HG03159 (cell line): ENCODE measurements at regions not wholly inside any gene's neighbourhood (a gene's known extent, or its start where the extent isn't known, plus 50 kb on each side); places are given as distances from the start of the nearest gene placed in this dataset.
A peak's percentile ranks its signal among the peaks of the same experiment; 100 is the strongest.

ENCODE experiments used
- ATAC-seq: cut with Tn5 transposase; IDR thresholded peaks from one replicate; pipeline ENCODE4 v1.9.1; 2021; ENCODE audit warnings: mild to moderate bottlenecking, moderate library complexity; ENCODE audit not compliant: unreplicated experiment

DNA sequence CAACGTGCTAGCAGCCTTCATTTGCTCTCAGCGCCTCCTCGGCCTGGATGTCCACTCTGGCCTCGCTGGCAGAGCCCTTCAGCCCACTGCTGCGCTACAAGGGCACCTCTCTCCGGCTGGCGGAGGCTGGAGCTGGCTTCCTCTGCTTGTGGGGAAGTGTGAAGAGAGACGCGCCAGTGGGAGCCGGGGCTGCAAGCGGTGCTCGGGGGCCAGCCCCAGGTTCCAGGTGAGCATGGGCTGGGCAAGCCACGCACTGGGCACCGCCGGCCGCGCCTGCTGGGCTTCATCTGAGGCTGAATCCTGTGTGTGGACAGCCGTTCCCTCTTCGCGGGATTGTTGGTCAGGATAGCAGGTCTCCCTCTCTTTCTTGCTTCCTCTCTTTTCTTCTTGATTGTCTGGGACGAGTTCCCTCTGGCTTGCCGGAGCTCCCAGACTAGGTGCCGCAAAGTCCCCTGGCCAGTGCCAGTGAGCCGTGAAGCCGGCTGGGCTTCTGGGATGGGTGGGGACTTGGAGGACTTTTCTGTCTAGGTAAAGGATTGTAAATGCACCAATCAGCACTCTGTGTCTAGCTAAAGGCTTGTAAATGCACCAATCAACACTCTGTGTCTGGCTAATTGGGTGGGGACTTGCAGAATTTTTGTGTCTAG is 165.0 kb downstream of the HEPH start:
- no peak for ATAC-seq

DNA sequence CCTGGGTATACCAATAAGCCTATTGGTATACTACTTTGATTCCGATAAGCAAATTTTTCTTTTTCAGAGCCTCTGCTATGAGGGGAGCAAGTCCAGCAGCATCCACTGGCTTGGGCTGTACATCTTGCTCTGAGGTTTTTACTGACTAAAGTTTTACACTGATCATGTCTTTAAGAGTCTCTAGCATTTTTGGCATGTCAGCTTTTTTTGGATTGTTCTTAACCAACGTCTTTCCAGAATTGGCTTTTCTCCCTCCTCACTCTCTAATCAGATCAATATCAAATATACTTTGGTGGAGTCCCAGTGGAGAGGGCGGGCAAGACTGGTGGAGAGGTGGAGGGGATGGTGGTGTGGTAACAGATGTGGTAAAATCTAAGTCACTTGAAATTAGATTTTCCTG is 196.8 kb downstream of the HEPH start:
- no peak for ATAC-seq

DNA sequence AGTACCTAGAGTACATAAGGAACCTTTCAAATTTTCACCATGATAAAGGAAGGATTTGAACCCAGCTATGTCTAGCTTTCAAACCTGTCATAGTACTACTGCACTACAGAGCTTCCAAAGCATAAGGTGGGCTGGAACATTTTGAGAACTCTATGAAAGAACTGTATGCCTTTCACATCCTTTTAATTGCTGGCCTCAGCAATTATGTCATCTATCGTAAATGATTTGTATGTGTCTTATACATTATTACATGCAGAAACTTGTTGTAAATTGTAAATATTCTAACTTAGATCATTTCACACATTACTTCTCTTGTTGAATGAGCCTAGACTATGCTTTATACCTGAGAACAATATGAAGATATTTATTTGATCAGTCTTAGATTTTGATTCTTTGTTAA is 220.7 kb downstream of the HEPH start:
- ATAC-seq: no peak

DNA sequence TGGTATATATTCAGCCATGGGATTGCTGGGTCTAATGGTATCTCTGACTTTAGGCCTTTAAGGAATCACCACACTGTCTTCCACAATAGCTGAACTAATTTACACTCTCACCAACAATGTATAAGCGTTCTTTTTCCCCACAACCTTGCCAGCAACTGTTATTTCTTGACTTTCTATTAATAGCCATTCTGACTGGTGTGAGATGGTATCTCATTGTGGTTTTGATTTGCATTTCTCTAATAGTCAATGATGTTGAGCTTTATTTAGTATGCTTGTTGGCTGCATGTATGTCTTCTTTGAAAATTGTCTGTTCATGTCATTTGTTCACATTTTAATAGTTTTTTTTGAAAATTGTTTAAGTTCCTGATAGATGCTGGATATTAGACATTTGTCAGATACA is 235.2 kb downstream of the HEPH start:
- no peak for ATAC-seq

DNA sequence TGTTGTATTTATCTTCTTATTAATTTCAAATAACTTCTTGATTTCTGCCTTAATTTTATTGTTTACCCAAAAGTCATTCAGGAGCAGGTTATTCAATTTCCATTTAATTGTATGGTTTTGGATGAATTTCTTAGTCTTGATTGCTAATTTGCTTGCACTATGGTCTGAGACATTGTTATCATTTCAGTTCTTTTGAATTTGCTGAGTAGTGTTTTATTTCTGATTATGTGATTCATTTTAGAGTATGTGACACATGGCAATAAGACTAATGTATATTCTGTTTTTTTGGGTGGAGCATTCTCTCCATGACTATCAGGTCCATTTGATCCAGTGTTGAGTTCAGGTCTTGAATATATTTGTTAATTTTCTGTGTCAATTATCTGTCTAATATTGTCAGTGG is 236.7 kb downstream of the EDA2R start:
- ATAC-seq: no peak

DNA sequence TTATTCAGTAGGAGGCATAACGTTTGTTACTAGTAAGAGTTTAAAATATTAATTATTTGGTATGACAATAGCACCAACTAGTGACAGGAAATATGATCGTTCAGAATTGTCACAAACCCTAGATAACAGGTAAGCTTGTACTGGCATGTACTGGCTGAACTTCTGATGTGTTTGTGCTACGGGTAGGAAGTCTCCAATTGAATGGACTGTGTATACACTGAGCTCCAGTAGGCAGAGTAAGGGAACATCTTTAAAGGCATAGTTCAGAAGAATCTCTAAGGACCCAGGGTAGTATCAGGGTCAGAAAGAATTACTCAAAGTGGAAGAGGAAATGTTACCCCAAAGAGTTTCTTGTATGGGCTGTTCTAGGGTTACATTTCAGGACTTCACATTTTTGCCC is 230.4 kb downstream of the EDA2R start:
- ATAC-seq: peak; percentile 66

DNA sequence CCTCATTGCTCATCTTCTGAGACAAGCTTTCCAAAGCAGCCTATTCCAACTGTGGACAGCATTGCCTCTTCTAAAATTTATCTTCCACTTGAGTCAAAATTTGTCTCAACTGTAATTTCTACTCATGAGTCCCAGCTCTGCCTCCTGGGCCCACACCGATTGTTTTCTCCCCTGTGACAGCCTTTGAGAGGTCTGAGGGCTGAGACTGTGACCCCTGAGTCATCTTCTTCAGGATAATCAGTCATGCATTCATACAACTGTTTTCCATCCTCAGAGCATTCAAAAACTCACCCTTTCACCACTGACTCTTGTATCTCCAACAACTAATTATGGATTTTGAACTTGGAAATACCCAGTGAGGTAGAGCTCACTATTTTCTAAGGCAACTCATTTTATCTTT is 228.1 kb downstream of the EDA2R start:
- ATAC-seq: no peak
